ENCODE measurements at regions not wholly inside any gene's neighbourhood (a gene's known extent, or its start where the extent isn't known, plus 50 kb on each side); places are given as distances from the start of the nearest gene placed in this dataset.

DNA sequence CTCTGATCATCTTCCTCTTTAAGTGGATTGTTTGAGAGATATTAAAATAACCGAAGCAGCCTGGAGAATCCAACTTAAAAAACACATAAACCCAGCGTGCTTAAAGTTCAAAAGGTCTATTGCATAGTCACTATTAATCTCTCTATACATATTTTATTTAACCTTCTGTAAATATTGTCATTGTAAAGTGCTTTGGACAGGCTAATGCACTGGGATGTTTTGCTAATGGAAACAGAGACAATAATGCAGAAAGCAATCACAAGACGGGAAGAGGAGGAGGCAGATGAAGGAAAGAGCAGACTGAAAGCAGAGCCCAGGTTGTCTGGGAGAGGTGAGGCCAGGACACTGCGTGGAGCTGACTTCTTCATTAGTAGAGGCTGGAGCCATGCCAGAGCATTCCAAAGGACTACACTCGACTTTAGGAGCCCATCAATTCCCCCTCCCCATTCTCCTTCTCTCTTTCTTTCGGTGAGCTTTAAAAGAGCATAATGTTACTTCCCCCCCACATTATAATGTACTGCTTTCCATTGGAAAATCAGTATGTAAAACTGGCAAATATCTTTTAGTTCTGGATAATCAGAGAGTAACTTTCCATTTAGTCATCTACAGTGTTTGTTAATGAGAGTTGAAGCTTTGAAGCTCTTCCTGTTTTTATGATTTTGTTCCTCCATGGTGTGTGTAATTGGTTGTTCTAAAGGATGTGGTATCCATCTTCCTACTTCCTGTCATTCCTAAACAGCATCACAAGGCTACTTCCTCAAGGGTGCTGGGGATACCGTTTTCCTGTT, 307.3 kb upstream of the MPDZ start:
- no peak for DNase-seq

- no peak for DNase-seq
Measured at GRCh38 chr9:13580760-13581159, 301.3 kb upstream of the MPDZ start.

- DNase-seq: no peak
Measured at GRCh38 chr9:13580131-13580530, 300.6 kb upstream of the MPDZ start.

- no peak for DNase-seq
Measured at GRCh38 chr9:13576101-13576500, 296.6 kb upstream of the MPDZ start.

DNA sequence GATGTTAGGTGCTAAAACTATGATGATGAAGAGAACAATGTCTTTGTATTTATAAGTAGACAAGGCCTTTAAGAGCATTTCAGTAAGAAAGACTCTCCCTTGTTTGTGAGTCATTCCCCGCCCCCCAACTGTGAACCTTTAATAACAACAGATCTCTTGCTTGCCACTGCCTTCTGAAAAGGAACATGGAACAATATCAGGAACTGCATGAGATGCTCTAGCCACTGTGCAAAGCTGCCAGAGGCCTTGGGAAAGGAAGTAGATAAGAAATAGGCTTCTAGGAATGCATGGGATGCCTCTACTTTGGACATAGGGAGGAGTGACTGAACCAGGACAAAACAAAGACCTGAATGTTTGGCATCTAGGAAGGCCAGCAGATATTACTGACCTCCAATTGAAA, 296.1 kb upstream of the MPDZ start:
- no peak for DNase-seq

GRCh38 chr9:13570068-13570974, 290.8 kb upstream of the MPDZ start:
- no peak for DNase-seq

GRCh38 chr9:13569602-13570067, 290.1 kb upstream of the MPDZ start:
- no peak for DNase-seq

DNA sequence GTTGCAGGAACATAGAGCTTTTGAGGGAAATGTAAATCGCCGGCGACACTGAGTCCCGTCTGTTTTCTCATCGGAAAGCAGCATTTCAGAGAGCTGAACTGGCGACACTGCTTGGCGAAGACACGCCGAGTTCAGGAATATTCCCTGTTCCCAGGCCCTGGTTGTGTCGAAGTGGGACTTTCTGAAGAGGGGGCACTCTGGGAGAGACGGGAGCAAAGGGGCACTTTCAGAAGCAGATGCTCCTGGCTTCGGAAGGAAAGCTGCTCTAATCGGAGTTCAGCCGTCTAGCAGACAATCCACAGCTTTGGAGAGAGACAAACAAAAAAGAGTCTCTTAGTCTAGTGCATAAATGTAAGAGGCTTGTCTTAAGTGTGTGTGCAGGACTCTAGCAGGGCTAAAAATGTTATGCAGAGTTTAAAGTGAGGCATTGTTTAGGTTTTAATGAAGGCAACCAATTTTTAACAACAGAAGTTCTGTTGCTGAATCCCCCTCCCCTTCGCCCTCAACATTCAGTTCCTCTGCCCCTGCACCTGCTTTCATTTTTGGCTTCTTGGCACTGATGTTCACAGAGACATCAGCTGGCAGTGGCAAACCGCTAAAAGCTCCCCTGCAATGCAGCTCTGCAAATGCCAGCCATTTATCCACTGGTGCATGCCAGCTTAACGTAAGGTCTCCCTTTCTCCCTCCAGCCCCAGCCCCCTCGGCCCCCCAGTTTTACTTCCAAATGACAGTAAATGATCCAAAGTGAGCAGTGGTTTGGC, 289.5 kb upstream of the MPDZ start:
- DNase-seq: no peak

DNA sequence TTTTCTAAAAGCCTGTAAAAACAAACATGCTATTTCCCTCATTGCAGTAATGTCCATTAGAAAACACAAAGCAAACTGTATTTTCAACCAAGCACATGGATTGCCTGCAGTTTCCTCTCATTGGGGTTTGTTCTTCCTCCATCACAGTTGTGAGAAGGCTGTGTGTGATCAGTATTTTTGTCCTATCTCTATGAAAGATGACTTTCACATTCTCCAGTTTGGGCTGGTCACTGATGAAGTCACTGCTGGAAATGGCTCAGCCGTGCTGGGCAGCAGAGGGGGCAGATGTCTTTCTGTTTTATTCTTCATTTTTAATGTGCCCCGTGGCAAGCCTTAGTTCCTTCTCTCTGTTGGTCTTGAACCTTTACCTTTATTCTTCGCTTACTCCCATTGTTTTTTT, 288.9 kb upstream of the MPDZ start:
- no peak for DNase-seq

DNA sequence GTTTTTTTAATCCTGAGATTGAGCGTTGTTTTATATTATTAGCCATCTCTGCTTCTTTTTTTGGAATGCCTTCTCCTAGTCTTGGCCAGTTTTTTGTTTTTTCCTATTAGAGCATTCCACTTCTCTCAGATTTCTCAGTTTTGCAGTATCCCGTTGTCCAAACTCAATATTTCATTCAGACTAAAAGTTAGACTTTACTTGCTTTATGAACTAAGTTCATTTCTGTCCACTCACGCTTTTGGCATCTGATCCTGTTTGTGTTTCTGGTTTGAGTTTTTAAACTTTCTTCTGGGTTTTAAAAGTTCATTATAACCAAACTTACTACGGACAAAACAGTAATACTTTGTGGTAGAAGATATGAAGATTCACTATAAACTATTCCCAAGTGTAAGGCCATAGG, 288.3 kb upstream of the MPDZ start:
- DNase-seq: no peak

- DNase-seq: no peak
Measured at GRCh38 chr9:13557746-13558145, 278.3 kb upstream of the MPDZ start.

- no peak for DNase-seq
Measured at GRCh38 chr9:13556656-13557055, 277.2 kb upstream of the MPDZ start.

GRCh38 chr9:13555989-13556500, 276.6 kb upstream of the MPDZ start:
- DNase-seq: no peak

DNA sequence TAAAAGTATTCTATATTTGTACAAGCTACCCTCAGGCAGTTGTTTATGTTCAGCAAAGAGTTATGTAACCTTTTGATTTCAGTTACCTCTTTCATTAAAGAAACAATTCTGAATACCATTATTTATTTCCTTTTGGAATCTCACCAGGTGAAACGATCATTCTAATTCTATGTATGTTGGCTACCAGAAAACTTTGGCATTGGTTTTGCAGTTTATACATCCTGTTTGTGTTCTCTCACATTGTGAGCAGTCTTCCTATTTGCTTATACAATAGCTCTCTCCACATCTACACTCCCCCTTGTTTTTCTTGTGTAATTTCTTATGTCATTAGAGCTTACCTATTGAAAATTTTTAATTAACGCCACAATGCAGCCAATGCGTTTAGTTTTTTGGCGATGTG, 276.0 kb upstream of the MPDZ start:
- DNase-seq: no peak

DNA sequence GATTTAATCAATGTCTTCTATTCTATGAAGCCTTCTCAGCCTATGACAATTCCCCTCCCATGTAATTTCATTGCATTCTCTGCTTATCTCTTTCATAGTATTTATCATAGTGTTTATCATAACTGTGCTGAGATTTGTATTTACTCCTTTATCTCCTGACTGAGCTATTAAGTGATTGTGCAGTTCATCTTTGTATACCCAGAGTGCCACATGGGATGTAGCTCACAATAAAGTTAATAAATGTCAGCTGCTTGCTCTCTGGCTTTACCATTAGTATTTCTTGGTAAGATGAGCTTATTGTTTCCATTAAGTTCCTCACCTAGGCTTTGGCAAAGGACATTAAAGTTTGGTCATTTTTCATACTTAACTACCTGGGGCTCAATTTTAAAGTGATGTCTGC, 275.1 kb upstream of the MPDZ start:
- DNase-seq: no peak

GRCh38 chr9:13552606-13553215, 273.2 kb upstream of the MPDZ start:
- no peak for DNase-seq

GRCh38 chr9:13550519-13550918, 271.0 kb upstream of the MPDZ start:
- DNase-seq: no peak

DNA sequence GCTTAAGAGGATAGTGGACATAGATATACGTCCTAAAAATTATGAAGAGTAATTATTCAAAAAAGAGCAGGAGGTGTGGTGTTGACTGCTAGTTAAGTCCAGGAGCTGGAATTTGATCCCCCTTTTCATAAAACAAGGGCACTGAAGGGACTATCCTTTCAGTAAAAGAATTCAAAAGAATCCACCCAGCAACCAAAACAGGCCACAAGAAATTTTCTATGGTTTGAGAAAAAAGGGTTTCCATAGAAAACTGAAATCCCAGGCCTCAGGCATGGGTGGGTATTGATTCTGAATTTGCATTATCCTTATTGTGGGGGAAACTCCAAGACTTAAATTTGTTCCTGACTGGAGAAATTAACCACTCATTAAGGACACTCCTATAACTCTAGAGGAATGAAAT, 269.0 kb upstream of the MPDZ start:
- no peak for DNase-seq

DNA sequence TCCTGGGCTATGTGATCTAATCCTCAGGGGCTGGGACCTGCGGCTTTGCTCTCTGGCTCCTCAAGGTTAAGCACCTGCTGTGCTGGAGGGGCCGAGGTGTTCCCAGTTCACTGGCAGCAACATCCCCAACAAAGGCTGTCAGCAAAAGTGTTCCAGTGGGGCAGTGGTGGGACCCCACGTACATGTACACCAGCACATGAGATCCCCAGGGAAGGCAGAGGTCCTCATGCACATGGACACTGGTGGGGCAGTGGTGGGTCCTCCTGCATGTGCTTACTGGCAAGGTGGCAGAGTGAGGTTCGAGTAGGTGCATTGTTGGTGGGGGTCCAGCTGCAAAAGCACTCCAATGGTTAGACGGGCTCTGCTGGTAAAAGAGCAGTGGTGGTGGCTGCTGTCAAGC, 255.6 kb upstream of the MPDZ start:
- no peak for DNase-seq

- no peak for DNase-seq
Measured at GRCh38 chr9:13534006-13534405, 254.5 kb upstream of the MPDZ start.

GRCh38 chr9:13532407-13532806, 252.9 kb upstream of the MPDZ start:
- DNase-seq: no peak

DNA sequence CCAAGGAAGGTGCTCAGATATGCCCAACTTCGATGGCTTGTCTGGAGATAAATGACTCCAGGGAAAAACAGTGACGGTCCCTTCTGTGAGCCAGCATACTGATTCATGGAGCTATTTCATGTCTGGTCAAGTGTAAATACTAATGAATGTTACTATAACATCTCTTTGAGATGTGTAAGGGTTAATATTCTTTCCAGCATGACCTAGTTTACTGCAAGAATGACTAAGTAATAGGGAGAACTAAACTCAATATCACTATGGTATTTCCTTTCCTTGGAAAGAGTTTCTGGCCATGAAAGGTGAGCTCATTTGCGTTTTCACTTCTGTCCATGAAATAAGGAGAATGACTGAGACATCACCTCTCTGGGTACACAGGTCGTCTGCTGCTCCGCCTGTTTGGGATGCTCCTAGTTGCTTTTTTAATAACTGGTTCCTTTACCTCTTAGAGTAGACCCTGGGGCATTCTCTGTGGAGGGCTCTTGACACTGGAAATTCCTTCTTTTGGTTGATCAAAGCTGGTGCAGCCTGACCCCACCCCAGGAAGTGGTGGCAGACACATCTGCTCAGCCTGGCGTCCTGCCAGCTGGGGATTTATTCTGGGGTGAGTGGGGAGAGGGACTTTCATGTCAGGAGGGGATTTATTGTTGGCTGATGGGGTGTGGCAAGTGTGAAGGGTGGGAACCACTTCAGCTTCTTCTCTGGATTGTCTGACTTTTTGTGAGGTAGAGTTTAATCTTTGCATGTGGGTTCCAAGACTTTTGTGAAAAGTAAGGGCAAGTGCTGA, 250.0 kb upstream of the MPDZ start:
- no peak for DNase-seq

Measured in activated CD4-positive, alpha-beta T cell treated with anti-CD3 and anti-CD28 coated beads, Interleukin-10, Interleukin-2, amounts not matched to agents 100 ng/mL and 50 ng/mL, durations not matched to agents 16 hours and 8 hours (primary cell).